HEK293 (cell line): ENCODE measurements at regions not wholly inside any gene's neighbourhood (a gene's known extent, or its start where the extent isn't known, plus 50 kb on each side); places are given as distances from the start of the nearest gene placed in this dataset.
"Not testable (repeated sequence)": the region's sequence is repeated elsewhere in the genome, so short reads cannot be mapped to it uniquely, and the experiment has no call there.

ENCODE experiments used
- CTCF ChIA-PET: fragments of 350-600 bp; formaldehyde crosslinking; extraction: SDS; loops from one replicate; lab custom pipeline; 2021; ENCODE audit warnings: antibody characterized with exemption; lab: Yijun Ruan, JAX
- POLR2A ChIA-PET: fragments of 300-600 bp; formaldehyde crosslinking; extraction: SDS; loops from one replicate; lab custom pipeline; 2020; ENCODE audit warnings: antibody characterized with exemption, inconsistent platforms; lab: Yijun Ruan, JAX
- H3K27ac ChIP-seq: fragments of 200-500 bp; sonication (Bioruptor generic); 2 replicates; pipeline ENCODE4 v1.5.1; 2014; ENCODE audit warnings: low read depth, low read length, control low read depth, inconsistent platforms; ENCODE audit errors: extremely low read depth
- H3K36me3 ChIP-seq, 2 experiments: fragments of 200-500 bp in 1 of 2; sonication (Bioruptor generic) in 1 of 2; 1 replicate in 1 of 2; 2 replicates in 1 of 2; pipeline ENCODE4 v1.5.1; 2014 to 2017; ENCODE audit warnings: inconsistent platforms in 2 of 2, low read length in 2 of 2; ENCODE audit not compliant: control insufficient read depth in 2 of 2, insufficient read depth in 1 of 2
- H3K4me1 ChIP-seq: fragments of 200-500 bp; sonication (Bioruptor generic); 2 replicates; pipeline ENCODE4 v1.5.1; 2014; ENCODE audit warnings: mild to moderate bottlenecking, low read length, inconsistent platforms; ENCODE audit not compliant: control insufficient read depth, insufficient read depth
- H3K4me3 ChIP-seq: 2 replicates; pipeline ENCODE4 v1.5.1; 2011; ENCODE audit warnings: low read depth, mild to moderate bottlenecking, control low read depth, low read length, moderate library complexity
- H3K9me3 ChIP-seq: fragments of 200-500 bp; sonication (Bioruptor generic); 2 replicates; pipeline ENCODE4 v1.5.1; 2014; ENCODE audit warnings: low read depth, low read length, inconsistent platforms; ENCODE audit not compliant: control insufficient read depth, insufficient read depth
- HOXA7 ChIP-seq: sonication (generic); formaldehyde crosslinking; IDR thresholded peaks from 2 replicates; pipeline ENCODE4 v1.8.1; 2022; ENCODE audit warnings: missing genetic modification reagents, borderline replicate concordance
- HOXD13 ChIP-seq: sonication (generic); formaldehyde crosslinking; IDR thresholded peaks from 2 replicates; pipeline ENCODE4 v1.8.0; 2022; ENCODE audit warnings: missing genetic modification reagents, borderline replicate concordance
- KLF8 ChIP-seq: fragments of 450-650 bp; formaldehyde crosslinking; IDR thresholded peaks from 2 replicates; pipeline ENCODE4 v1.5.1; 2016; ENCODE audit warnings: missing biosample characterization, missing genetic modification characterization
- OVOL3 ChIP-seq: fragments of 450-650 bp; formaldehyde crosslinking; IDR thresholded peaks from 2 replicates; pipeline ENCODE4 v1.5.1; 2016; ENCODE audit warnings: missing biosample characterization, missing genetic modification characterization
- PRDM2 ChIP-seq: fragments of 450-650 bp; formaldehyde crosslinking; IDR thresholded peaks from 2 replicates; pipeline ENCODE4 v1.5.1; 2016; ENCODE audit warnings: missing biosample characterization, missing genetic modification characterization, borderline replicate concordance
- SCRT1 ChIP-seq: fragments of 450-650 bp; formaldehyde crosslinking; IDR thresholded peaks from 2 replicates; pipeline ENCODE4 v1.5.1; 2016; ENCODE audit warnings: missing biosample characterization, missing genetic modification characterization, borderline replicate concordance
- ZBTB21 ChIP-seq: fragments of 450-650 bp; formaldehyde crosslinking; IDR thresholded peaks from 2 replicates; pipeline ENCODE4 v1.5.1; 2017; ENCODE audit warnings: missing biosample characterization, missing genetic modification characterization
- ZBTB49 ChIP-seq: fragments of 450-650 bp; formaldehyde crosslinking; IDR thresholded peaks from 2 replicates; pipeline ENCODE4 v1.5.1; 2016; ENCODE audit warnings: missing biosample characterization, missing genetic modification characterization, low read depth
- ZBTB6 ChIP-seq: fragments of 450-650 bp; formaldehyde crosslinking; IDR thresholded peaks from 2 replicates; pipeline ENCODE4 v1.5.1; 2017; ENCODE audit warnings: missing biosample characterization, missing genetic modification characterization
- ZNF366 ChIP-seq: fragments of 450-650 bp; formaldehyde crosslinking; conservative IDR thresholded peaks from 2 replicates; pipeline ENCODE4 v1.5.1; 2016; ENCODE audit warnings: missing biosample characterization, missing genetic modification characterization
- ZNF529 ChIP-seq: fragments of 450-650 bp; formaldehyde crosslinking; IDR thresholded peaks from 2 replicates; pipeline ENCODE4 v1.5.1; 2017; ENCODE audit warnings: missing genetic modification characterization, missing biosample characterization; ENCODE audit not compliant: insufficient replicate concordance
- ZNF600 ChIP-seq: fragments of 450-650 bp; formaldehyde crosslinking; IDR thresholded peaks from 2 replicates; pipeline ENCODE4 v1.5.1; 2016; ENCODE audit warnings: missing biosample characterization, missing genetic modification characterization
- ZNF626 ChIP-seq: fragments of 450-650 bp; sonication (Bioruptor Pico); formaldehyde crosslinking; IDR thresholded peaks from 2 replicates; pipeline ENCODE4 v1.5.1; 2018; ENCODE audit warnings: missing biosample characterization, missing genetic modification characterization, inconsistent platforms

- TF ChIP-seq PRDM2 (no peak), ZNF600 (no peak), ZNF366 (tag by site-specific recombination) (no peak), HOXD13 (CRISPR knock-in tag) (no peak), ZBTB6 (tag by site-specific recombination) (no peak), ZNF529 (tag by site-specific recombination) (no peak), KLF8 (no peak)
These were observed 86.2 kb upstream of the USP29 start (continued) for GRCh38 chr19:57033576-57033975.

DNA sequence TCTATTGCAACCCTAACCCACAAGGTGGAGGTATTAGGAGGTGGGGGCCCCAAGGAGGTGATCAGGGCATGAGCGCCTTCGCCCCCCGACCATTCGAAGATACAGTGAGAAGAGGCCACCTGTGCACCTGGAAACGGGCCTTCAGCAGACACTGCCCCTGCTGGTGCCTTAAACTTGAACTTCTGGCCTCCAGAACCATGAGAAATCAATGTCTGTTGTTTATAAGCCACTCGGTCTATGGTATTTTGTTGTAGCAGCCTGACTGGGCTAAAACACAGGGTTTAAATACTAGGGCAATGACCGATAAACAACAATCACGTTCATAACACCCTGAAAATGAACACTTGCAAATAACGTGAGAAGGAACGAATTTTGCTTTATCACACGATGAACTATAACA, 85.2 kb upstream of the USP29 start:
- TF ChIP-seq ZBTB49 (tag by site-specific recombination) (no peak), ZBTB21 (tag by site-specific recombination) (no peak)
- POLR2A ChIA-PET = no interaction called here
- no peaks in the 10 kb centered on the region for H3K4me1 ChIP-seq
- CTCF ChIA-PET = no interaction called here
- H3K9me3 ChIP-seq = peaks cover 3% of the 10 kb centered on the region; the same call in 1 of the 2 replicates
- no peaks in the 10 kb centered on the region for H3K36me3 ChIP-seq
- H3K4me3 ChIP-seq = no peak overlapping the region
- no peak overlapping the region for H3K27ac ChIP-seq

DNA sequence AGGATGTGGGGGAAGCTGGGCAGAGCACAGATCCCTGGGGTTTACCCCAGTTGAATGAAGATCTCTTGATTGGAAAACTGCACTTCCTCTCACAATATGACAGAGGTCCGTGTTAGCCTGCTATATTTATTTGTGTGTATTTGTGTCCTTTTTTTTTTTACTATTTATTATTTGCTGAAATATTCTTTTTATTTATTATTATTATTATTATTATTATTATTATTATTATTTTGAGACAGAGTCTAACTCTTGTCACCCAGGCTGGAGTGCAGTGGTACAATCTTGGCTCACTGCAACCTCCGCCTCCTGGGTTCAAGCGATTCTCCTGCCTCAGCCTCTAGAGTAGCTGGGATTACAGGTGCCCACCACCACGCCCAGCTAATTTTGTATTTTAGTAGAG, 84.0 kb upstream of the USP29 start:
- H3K4me3 ChIP-seq, H3K27ac ChIP-seq, H3K9me3 ChIP-seq, CTCF ChIA-PET, H3K4me1 ChIP-seq, POLR2A ChIA-PET, H3K36me3 ChIP-seq: not testable (repeated sequence)

GRCh38 chr19:57037556-57037955, 82.2 kb upstream of the USP29 start:
- Histone ChIP-seq H3K27ac (no peak overlapping the region), H3K4me3 (no peak overlapping the region), H3K9me3 (peaks cover 3% of the 10 kb centered on the region), H3K36me3 (no peaks in the 10 kb centered on the region), H3K4me1 (no peaks in the 10 kb centered on the region)
- TF ChIP-seq OVOL3 (tag by site-specific recombination) (no peak), ZNF366 (tag by site-specific recombination) (no peak), SCRT1 (tag by site-specific recombination) (no peak), ZNF626 (tag by site-specific recombination) (no peak), HOXA7 (CRISPR knock-in tag) (no peak)
- POLR2A ChIA-PET = no interaction called here
- CTCF ChIA-PET = no interaction called here
